Breast epithelium (tissue), 4 donors: ENCODE measurements at regions not wholly inside any gene's neighbourhood (a gene's known extent, or its start where the extent isn't known, plus 50 kb on each side); places are given as distances from the start of the nearest gene placed in this dataset.

Experiments
- DNase-seq, 2 donors: peaks; one replicate each; pipeline ENCODE4 v3.0.0-alpha.2; 2019; ENCODE audit warnings: low spot score in 2 of 2
- H3K27ac ChIP-seq, 2 donors: fragments of 200-600 bp; sonication (generic) in 1 of 2; one replicate each; pipeline ENCODE4 v1.5.1; 2016 to 2019; ENCODE audit warnings: mild to moderate bottlenecking in 1 of 2
- H3K27me3 ChIP-seq, 2 donors: fragments of 200-600 bp; sonication (generic) in 1 of 2; one replicate each; pipeline versions ENCODE4 v1.5.1 to v1.6.0; 2017 to 2019; ENCODE audit warnings: control low read depth in 1 of 2, mild to moderate bottlenecking in 1 of 2
- H3K36me3 ChIP-seq: fragments of 200-600 bp; one replicate; pipeline ENCODE4 v1.5.1; 2019
- H3K4me1 ChIP-seq, 2 donors: fragments of 200-600 bp; sonication (generic); one replicate each; pipeline ENCODE4 v1.5.1; 2016 to 2019; ENCODE audit warnings: control low read depth in 1 of 2
- H3K4me3 ChIP-seq, 3 donors: fragments of 200-600 bp; sonication (generic); 1 replicate in 2 of 3; 2 replicates in 1 of 3; pipeline ENCODE4 v1.5.1; 2016 to 2019; ENCODE audit warnings: mild to moderate bottlenecking in 3 of 3, moderate library complexity in 2 of 3
- H3K9me3 ChIP-seq, 2 donors: fragments of 200-600 bp; sonication (generic) in 1 of 2; one replicate each; pipeline ENCODE4 v1.5.1; 2016 to 2019; ENCODE audit warnings: control low read depth in 1 of 2
- CTCF ChIP-seq, 3 donors: fragments of 450-650 bp; IDR thresholded peaks; one replicate each; pipeline ENCODE4 v1.5.1; 2016 to 2017; ENCODE audit warnings: antibody characterized with exemption in 3 of 3, mild to moderate bottlenecking in 3 of 3, moderate library complexity in 3 of 3
- POLR2A ChIP-seq: fragments of 450-650 bp; IDR thresholded peaks from one replicate; pipeline ENCODE4 v1.6.1; 2016; ENCODE audit warnings: antibody characterized with exemption, mild to moderate bottlenecking, moderate library complexity
- POLR2AphosphoS5 ChIP-seq, 3 donors: sonication (generic); formaldehyde crosslinking; IDR thresholded peaks; one replicate each; pipeline ENCODE4 v1.6.1; 2017; ENCODE audit warnings: antibody characterized with exemption in 3 of 3
- intact Hi-C: fragments of 100-400 bp; cut with DNase I; formaldehyde crosslinking; loops from one replicate; pipeline ENCODE4 v1.15.1; 2023; ENCODE audit warnings: low total_unique reads

- Histone ChIP-seq H3K27me3 (no peaks in the 10 kb centered on the region), H3K9me3 (no peaks in the 10 kb centered on the region), H3K36me3 (no peaks in the 10 kb centered on the region), H3K4me3 (no peak overlapping the region), H3K27ac (no peak overlapping the region), H3K4me1 (no peaks in the 10 kb centered on the region)
- TF ChIP-seq CTCF (IDR thresholded peaks at IDR 0.05) (no peak), POLR2AphosphoS5 (IDR thresholded peaks at IDR 0.05) (no peak), POLR2A (no peak)
- intact Hi-C loops = no loop called here
- peak in 1 of 2 donors; percentile 30 for DNase-seq
Observed at GRCh38 chr6:150717419-150717818, 117.7 kb downstream of the PLEKHG1 start.

GRCh38 chr6:150719099-150719766 is 119.5 kb downstream of the PLEKHG1 start:
- TF ChIP-seq POLR2AphosphoS5 (IDR thresholded peaks at IDR 0.05) = no peak
- TF ChIP-seq POLR2A = no peak
- TF ChIP-seq CTCF (IDR thresholded peaks at IDR 0.05) = no peak
- no peak for DNase-seq

GRCh38 chr6:150719831-150720230 is 120.1 kb downstream of the PLEKHG1 start:
- DNase-seq = no peak
- Histone ChIP-seq H3K27me3 (no peaks in the 10 kb centered on the region), H3K27ac (peak overlapping the region in 1 of 2 donors; percentile 57), H3K36me3 (no peaks in the 10 kb centered on the region), H3K4me3 (no peak overlapping the region), H3K9me3 (no peaks in the 10 kb centered on the region), H3K4me1 (no peaks in the 10 kb centered on the region)
- intact Hi-C loops = no loop called here
- TF ChIP-seq POLR2A (no peak), POLR2AphosphoS5 (IDR thresholded peaks at IDR 0.05) (no peak), CTCF (IDR thresholded peaks at IDR 0.05) (no peak)

More at GRCh38 chr6:150719099-150719766, 119.5 kb downstream of the PLEKHG1 start:
- H3K9me3 ChIP-seq = no peaks in the 10 kb centered on the region
- H3K4me1 ChIP-seq = no peaks in the 10 kb centered on the region
- H3K4me3 ChIP-seq = no peak overlapping the region
- intact Hi-C loops = no loop called here
- H3K27me3 ChIP-seq = no peaks in the 10 kb centered on the region
- peak overlapping the region in 1 of 2 donors; percentile 57 for H3K27ac ChIP-seq
- H3K36me3 ChIP-seq = no peaks in the 10 kb centered on the region

GRCh38 chr6:150720774-150721233 is 121.1 kb downstream of the PLEKHG1 start:
- intact Hi-C loops = no loop called here
- no peak for DNase-seq
- Histone ChIP-seq H3K27ac (peak overlapping the region; percentile 57 to 64), H3K9me3 (no peaks in the 10 kb centered on the region), H3K36me3 (no peaks in the 10 kb centered on the region), H3K27me3 (no peaks in the 10 kb centered on the region), H3K4me3 (peak overlapping the region in 2 of 3 donors; percentile 33 to 40), H3K4me1 (no peaks in the 10 kb centered on the region)
- no peak for TF ChIP-seq POLR2AphosphoS5 (IDR thresholded peaks at IDR 0.05)
- TF ChIP-seq CTCF (IDR thresholded peaks at IDR 0.05) = peak in 1 of 3 donors; percentile 18

GRCh38 chr6:150721418-150722266 is 122.0 kb downstream of the PLEKHG1 start:
- DNase-seq = no peak
- peak overlapping the region; percentile 57 to 64 for H3K27ac ChIP-seq
- TF ChIP-seq POLR2A = no peak
- no peak for TF ChIP-seq CTCF (IDR thresholded peaks at IDR 0.05)
- TF ChIP-seq POLR2AphosphoS5 (IDR thresholded peaks at IDR 0.05) = no peak
- H3K4me3 ChIP-seq = peak overlapping the region in 2 of 3 donors; percentile 33 to 40
- no peaks in the 10 kb centered on the region for H3K4me1 ChIP-seq
- intact Hi-C loops = no loop called here
- H3K27me3 ChIP-seq = no peaks in the 10 kb centered on the region
- no peaks in the 10 kb centered on the region for H3K9me3 ChIP-seq
- H3K36me3 ChIP-seq = no peaks in the 10 kb centered on the region
